ENCODE measurements at regions not wholly inside any gene's neighbourhood (a gene's known extent, or its start where the extent isn't known, plus 50 kb on each side); places are given as distances from the start of the nearest gene placed in this dataset.
A peak's percentile ranks its signal among the peaks of the same experiment; 100 is the strongest.

DNA sequence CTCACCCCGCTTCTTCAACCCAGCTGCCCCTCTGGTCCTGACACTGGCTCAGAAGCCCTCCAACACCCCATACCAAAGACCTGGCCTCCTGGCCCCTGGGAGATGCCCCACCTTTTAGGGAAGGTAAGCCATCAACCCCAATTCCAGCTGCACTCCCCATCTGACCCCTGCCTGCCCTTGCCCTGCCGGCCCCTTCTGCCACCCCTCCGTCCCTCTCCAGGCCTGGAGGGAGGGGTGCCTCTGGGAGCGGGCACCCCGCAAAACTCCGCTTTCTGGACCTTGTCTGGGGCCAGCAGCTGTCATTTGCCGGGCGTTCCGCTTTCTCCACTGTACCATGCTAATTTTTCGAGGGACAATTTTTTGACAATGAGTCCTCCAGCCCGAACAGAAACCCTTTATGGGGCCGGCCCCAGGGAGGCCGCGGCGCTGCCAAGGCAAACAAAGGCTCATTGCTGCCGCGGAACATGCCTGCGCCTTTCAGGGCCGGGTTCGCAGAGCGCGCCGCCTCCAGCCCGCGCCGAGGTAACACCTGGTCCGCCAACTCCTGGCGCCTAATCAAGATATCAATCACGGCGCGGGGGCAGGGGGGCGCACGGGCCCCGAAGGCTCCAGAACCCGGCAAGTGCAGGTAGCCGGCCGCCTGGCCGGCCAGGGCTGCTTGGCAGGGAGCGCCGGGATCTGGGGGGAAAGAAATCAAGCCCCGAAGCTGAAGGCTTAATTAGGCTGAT is 96.0 kb downstream of the INHBB start:
- no peak for DNase-seq

DNA sequence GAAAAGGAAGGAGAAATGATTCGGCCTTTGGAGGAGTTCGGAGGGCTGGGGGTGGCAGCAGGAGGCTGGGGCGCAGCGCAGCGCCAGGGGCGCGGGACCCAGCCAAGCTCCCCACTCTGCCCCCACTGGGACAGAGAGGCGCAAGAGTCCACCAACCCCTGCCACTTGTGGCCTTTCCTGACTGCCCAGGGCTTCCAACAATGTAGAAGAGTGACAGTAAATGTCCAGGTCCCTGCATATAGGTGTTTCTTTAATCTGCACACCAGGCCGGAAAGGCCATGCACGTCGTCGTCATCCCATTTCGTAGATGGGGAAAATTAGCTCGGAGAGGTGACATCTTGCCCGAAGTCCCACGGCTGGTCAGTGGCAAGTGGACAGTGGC is 96.6 kb downstream of the INHBB start:
- DNase-seq, result no peak

DNA sequence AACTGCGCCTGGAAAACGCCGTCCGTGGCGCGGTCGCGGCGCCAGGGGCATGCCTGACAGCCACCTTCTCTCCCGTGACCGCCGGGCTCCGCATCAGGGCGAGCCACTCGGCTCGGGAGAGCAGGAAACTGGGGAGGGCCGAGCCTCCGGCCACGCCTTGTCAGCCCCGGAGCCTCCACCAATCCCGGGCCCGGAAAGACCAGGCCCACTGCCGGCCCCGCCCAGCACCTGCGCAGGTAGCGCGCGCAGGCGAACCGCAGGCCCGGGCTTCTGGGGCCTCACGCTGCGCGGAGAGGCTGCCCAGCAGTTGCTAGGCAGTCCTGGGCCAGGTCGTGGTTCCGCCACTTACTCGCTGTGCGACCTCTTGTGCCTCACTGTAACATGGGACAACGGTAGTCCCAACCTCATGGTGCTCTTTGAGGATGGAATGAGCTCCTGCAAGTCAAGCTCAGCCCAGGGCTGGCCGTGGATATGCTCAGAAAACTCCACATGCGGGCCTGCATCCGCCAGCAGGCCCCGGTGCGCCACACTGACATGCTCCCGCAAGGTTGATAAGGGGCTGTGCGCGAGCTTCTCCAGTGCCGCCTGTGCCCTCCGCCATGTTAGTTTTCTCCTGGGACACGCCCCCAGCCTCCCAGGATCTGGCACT is 97.1 kb downstream of the INHBB start:
- DNase-seq, result peak; percentile 9

DNA sequence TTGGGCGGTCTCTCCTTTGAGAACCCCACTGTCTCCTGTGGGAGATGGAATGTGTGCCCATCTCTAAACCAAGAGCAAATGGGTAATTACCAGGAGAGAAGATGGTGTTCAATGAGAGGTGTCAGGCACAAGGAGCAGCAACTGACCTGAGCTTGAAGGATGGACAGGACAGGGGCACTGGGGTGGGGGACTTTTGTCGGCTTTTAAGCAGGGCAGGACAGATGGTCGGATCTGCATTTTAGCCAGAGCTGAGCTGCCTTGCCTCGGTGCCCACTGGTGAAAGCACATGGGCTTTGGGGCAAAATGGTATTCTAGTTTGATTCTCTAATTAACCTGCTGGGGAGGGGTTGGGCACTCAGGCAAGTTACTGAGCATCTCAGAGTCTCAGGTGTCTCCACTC is 98.0 kb downstream of the INHBB start:
- DNase-seq, result no peak

DNA sequence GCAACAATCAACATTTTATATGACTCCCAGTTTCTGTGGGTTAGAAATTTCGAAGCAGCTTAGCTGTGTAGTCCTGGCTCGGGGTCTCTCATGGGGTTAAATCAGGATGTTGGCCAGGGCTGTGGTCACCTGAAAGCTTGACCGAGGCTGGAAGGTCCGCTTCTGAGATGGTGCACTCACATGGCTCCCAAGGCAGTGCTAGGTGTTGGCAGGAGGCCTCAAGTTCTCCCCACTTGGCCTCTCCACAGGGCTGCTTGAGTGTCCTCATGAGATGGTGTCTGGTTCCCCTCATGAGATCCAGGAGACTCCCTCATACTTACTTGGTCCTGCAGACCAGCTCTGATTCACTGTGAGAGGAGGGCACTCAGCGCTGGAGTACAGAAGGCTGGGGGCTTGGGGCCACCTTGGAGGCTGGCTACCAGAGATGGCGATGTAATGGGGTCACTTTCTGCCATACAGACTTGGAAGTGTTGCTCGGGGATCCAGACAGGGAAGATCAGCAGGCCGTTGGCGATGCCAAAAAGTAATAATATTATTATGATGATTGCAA is 98.8 kb downstream of the INHBB start:
- no peak for DNase-seq

DNA sequence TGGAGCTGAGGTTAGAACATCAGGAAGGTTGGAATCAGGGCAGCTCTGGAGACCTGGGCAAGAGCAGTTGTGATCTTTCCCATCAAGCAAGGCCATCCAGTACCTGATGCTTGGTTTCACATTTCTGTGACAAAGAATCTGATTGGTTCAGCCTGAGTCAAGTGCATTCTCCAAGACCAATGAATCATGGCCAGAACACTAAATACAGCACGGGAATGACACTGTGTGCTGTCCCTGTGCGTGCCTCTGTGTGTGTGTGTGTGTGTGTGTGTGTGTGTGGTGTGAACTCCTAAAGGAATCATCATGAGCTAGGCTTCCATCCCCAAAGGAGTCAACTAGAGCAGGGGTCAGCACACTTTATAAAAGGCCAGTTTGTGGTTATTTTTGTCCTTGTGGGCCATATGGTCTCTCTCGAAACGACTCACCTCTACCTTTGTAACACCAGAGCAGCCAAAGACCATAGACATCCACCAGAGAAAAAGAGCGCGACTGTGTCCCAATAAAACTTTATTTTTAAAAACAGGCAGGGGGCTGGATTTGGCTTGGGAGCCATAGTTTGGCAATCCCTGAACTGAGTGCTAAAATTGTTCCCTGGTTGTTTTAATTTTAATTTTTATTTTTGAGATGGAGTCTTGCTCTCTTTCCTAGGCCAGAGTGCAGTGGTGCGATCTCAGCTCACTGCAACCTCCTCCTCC is 99.7 kb downstream of the INHBB start:
- DNase-seq, result no peak

DNA sequence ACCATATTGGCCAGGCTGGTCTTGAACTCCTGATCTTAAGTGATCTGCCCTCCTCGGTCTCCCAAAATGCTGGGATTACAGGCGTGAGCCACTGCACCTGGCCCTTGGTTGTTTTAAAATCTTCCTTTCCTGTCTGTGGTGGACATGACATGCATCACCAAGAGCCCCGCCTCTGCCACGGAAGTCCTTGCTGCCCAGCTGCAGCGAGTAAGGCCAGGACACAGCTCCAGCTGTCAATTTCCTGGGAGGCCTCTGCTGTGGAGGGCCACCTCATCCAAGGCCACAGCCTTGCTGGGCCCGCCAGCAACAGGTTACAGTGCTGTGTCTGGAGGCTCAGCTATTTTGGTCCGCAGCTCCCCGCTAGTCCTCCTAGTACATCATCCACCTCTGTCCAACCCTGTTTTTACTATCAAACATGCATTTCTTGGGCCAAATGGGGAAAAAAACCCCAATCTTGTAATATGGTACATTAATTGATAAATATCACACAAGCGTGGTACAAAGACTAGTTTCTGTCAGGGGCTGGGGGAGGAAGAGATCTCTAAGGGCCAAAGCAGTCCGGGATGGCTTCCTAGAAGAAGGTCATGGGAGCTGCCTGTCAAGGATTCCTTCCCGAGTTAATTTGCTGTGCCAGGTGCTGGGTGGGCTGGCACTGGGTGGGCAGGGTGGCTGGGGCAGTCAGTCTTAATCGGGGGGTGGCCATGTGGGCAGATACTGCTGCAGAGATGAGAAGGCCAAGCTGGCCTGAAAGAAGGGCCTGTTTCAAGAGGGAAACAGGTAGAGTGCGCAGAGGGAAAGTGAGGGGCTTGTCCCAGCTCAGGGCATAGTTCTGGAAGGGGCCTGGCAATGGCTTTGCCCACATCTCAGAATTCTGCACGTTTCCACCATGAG is 100.5 kb downstream of the INHBB start:
- no peak for DNase-seq

DNA sequence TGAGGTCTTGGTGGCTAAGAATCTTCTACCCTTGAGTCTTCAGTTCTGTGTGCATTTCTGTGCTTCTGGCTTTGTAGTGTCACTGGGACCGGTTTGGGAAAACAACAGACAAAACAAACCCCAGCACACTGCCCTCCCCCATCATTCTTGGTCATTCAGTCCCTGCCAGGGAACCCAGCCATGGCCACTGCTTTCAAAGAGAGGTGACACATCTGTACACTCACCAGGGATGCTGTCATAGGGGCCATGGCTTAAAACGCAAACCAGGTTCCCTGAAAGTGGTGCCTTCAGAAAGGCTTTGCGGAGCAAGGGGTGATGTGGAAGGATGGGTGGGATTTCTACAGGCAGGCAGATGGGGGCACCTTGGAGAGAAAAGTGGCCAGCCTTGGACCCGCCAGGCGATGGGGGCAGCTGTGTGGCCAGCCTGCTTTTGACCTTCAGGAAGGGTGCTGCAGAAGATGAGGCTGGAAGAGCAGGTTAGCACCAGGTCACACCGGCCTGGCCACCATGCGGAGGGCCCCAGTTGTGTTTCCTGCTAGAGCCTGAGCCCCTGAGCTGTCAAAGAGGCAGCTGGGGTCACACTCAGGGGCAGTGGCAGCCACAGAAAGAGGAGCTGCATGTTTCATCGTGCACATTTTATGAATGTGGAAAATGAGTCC is 101.3 kb downstream of the INHBB start:
- DNase-seq, result no peak

DNA sequence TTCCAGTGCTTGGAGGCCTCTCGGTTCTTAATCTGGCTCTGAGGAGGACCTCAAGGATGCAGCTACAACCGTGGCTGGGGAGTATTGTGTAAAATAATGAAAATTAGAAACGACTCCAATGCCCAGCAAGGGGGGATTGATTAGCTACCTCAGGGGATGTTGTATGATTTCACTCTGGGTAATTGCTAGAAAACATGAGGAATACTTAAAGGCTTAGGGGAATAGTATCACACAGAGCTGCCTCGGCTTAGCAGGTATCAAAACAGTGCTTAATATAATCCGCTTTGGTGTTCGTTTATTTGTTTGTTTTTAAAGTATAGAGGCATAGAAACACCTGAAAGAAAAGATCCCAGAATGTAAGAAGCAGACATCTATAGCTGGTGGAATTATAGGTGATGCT is 102.5 kb downstream of the INHBB start:
- DNase-seq, result no peak

DNA sequence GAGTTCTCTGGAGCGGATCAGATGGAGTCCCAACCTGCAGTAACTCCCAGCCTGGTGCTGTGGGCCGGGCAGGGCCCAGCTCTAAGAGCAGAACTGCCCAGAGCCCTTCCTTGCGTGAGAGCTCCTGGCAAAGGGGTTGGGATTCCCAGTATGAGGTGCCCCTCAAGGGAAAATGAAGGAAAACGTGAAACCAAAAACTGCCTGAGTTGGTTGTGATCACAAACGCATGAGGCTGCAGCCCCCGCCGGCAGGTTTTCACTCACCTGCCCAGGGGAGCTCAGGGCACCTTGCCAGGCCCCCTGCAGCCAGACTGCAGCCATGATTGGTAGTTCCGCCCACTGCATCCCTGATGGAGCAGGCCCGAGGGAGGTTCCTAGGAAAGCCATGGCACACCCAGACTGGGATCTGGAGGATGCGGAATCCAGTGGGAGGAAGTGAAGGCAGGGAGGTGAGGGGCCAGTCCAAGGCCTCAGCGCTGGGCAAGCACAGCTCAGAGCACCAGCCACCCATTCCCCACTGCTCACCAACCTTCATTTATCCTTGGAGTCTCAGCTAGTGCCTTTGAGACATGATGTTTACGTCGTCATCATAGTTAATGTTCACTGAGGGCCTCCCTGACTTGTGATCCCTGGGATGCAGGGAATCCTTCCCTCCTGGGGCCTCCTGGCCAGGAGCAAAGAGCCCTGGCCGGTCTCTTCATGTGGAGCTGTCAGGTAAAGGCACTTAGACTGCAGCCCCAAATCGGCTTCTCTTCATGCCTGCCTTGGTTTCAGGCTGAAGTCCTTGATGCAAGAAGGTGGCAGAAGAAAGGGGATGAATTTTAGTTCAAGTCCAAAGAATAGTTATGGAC is 103.2 kb downstream of the INHBB start:
- no peak for DNase-seq

DNA sequence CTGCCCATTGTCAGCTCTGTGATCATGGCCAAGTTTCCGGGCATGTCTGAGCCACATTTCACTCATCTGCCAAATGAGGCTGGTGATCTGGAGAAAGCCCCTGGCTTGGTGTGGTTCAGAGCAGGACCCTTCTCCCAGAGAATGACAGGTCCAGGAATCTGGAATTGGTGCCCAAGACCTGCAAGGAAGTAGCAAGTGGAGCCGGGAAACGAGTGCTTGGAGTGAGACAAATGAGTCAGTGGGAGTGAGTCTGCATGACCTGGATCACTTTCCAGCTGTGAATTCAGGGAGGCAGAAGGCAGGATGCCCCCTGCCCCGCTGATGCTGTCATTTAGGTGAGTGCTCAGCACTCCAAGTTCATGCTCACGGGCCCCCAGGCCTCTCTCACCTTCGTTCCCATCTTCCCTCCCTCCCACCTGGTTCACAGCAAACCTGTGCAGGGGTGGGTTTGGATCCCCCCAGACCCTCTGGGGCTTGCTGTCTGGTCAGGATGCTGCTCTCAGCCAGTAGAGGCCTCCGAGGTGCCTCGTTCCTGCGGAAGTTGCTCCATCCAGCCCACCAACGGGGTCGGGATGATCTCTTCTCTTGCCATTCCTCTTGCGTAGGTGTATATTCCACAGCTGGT is 104.4 kb downstream of the INHBB start:
- DNase-seq, result no peak

DNA sequence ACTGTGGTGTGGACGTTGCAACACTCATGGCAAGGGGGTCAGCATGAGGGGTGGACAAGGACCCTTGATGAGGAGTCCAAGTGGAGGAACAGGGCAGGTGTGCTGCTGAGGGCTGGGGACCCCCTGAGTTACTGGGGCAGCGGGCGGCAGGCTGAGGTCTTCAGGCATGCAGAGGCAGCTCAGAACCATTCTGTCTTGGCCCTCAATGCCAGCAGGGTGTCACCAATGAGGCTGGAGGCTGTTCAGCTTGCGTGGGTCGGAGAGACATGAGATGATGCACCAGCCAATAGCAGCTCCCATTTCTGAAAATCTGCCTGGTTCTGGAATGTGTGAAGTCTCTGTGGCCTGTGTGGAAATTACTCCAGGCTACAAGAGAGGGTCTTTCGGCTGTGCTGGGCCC is 105.4 kb downstream of the INHBB start:
- no peak for DNase-seq

DNA sequence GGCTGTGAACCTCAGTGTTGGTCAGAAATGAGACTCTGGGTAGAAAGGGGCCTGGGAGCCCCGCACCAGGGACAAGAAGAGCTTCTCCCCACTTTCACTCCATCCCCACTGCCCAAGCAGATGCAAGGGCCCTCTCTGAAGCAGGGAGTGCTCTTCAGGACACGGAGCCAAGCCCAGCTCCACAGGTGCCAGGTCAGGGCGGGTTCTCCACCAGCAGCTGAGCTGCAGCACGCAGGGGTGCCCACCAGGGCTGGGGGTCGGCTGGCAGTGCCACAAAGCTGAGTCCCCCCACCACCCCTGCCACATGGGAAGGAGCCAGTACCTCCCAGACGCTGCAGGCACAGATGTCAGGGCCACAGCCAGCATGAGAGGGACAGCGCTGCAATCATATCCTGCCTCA is 106.2 kb downstream of the INHBB start:
- DNase-seq, result no peak

DNA sequence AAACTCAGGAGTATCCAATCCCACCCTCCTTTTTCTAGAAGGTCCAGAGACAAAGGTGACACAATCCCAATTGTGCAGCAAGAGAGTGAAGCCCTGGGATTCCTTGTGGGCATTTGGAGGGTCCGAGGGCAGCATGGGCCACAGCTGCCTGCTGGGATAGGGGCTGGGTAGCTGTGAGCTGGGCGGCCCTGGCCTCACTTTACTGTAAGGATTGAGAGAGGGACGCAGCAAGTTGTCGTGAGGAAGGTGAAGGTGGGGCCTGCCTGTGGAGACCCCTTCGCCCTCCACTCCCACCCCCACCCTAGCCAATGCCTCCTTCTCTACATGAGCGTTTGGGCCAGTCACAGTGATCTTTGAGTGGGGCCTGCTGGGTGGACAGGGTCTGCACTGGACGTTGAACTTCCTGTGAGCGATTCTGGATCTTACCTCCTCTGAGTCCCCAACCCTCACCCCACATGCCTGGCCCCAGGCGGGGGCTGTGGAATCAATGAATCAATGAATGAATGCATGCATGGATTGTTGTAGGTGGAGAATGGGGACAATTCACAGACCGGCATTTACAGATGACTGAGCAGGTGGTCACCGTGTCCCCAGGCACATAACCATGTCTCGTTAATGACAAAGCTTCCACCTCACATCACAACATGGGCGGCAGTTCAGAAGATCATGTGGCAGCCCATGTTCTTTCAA is 107.2 kb downstream of the INHBB start:
- DNase-seq, result no peak

DNA sequence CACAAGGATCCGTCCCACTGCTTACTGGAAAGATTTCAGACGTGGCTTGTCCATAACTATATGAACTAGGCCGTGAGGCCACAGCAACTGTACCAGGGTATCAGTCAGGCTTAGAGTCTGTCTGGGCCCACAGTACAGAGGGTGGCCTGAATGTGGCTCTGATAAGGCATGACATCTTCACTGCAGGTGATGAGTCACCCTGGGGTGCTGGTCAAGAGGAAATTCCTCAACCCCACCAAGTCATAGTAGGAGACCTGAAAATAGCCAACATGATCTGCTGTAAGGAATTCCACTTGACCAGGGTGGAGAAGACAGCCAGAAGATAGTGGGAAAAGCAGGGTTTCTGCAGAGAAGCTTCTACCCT is 107.7 kb downstream of the INHBB start:
- no peak for DNase-seq

DNA sequence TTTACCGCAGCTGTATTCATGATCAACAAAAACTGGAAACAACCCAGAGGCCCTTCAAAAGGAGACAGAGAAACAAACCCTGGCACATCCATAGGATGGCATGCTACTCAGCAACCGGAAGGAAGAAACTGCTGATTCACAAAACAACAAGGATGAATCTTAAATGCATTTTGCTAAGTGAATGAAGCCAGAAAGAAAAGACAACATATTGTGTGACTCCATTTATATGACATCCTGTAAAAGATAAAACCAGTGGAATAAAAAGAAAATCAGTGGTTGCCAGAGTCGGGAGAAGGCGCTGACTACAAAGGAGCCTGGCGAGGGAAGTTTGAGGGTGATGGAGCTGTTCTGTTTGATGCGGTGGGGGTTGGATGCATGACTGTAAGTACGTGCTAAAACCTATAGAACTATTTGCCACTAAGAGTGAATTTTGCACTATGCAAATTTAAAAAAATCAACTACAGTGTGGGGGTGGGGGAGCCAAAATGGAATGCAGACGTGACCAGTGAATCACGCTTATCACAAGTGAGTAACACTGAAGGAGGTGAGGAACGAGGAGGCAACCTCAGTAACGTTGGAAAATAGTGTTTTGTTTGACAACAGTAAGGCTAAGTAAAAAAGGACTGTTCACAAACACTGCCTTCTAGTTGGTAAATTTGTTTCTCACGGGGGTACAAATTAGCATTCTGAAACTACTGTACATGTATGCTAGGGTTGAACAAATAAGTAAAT is 108.9 kb downstream of the INHBB start:
- no peak for DNase-seq

DNA sequence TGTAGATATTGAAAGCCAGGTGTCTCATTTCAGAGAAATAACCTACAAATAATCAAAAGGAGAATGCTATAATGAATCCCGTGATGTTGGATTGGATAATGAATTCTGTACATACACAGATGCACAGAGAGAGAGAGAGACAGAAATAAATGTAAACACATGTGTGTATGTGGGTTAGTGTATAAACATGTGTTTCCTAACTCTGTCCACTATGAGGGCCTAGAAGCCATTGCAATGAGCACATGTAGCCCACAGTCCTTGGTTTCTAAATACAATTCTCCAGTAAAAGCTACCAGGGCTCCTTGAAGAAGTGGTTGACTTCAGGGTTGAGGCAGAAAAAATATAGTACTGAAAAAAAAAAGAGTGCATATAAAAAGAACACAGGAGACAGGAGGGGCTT is 109.5 kb downstream of the INHBB start:
- no peak for DNase-seq

DNA sequence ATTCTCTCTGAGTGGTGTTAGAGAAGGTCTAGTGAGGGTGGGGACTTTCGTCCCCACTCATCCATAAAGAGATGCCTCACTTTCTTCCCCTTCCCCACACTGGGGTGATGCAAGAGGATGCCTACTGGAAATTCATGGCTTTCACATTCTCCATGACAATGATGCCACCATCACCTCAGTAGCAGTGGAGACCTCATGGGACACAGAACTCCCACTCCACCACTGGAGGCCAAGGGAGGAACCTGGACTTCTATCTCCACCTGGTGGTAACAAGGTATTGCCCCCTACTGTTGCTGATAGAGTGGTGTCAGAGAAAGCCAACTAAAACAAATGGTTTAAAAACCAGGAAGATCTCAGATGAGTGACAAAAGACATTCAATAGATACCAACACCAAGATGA is 110.9 kb downstream of the INHBB start:
- no peak for DNase-seq

DNA sequence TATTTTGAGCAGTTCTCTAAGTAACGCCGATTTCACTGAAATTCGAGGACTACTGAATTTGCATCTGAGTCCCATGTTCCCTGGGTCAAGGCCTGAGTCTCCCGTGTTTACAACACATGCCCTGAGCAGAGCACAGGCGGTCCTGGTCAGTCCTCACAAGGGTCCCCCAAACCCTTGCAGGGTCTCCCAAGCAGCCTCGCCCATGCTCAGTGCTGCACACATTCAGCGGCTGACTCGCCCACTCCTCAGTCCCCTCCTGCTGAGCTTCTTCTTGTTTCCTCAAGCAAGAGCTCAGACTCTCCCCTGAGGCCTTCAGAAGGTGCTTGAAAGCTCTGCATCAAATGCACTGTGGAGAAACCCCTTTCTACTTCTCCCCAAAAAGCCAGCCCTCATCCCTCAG is 114.6 kb downstream of the INHBB start:
- no peak for DNase-seq

DNA sequence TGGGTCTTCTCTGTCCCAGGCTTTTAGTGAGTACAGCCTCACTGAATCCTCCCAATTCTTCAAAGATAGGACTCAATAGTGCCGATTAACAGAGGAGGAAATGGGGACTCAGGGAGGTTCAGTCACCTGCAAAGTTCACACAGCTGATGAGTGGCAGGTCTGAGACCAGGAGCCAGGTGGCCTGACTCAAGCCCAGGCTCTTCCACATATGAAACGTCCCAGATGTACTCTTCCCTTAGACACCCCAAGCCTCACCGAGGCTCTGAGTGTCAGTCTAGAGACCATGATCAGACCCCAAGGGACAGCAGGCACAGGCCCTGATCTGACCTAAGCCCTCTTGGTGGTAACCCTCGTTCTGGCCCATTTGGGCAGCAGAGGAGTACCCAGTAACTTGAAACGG is 115.2 kb downstream of the INHBB start:
- DNase-seq, result no peak
